HG03520 (cell line): ENCODE measurements at regions not wholly inside any gene's neighbourhood (a gene's known extent, or its start where the extent isn't known, plus 50 kb on each side); places are given as distances from the start of the nearest gene placed in this dataset.
"Not testable (repeated sequence)": the region's sequence is repeated elsewhere in the genome, so short reads cannot be mapped to it uniquely, and the experiment has no call there.

ENCODE experiments used
- ATAC-seq: cut with Tn5 transposase; IDR thresholded peaks from one replicate; pipeline ENCODE4 v1.9.1; 2021; ENCODE audit warnings: mild to moderate bottlenecking, moderate library complexity; ENCODE audit not compliant: unreplicated experiment

GRCh38 chr6:93703431-93703830 lies 284.1 kb upstream of the EPHA7 start:
- no peak for ATAC-seq

- ATAC-seq, result no peak
These were observed 282.2 kb upstream of the EPHA7 start for GRCh38 chr6:93701526-93701925.

- no peak for ATAC-seq
These were observed 266.1 kb upstream of the EPHA7 start for GRCh38 chr6:93685494-93685893.

GRCh38 chr6:93684339-93684738 lies 265.0 kb upstream of the EPHA7 start:
- no peak for ATAC-seq

- ATAC-seq, result no peak
These were observed 260.5 kb upstream of the EPHA7 start for GRCh38 chr6:93679836-93680235.

- no peak for ATAC-seq
These were observed 259.6 kb upstream of the EPHA7 start for GRCh38 chr6:93678841-93679454.

GRCh38 chr6:93677264-93677965 lies 258.1 kb upstream of the EPHA7 start:
- no peak for ATAC-seq

GRCh38 chr6:93676581-93676980 lies 257.2 kb upstream of the EPHA7 start:
- no peak for ATAC-seq

- no peak for ATAC-seq
These were observed 256.6 kb upstream of the EPHA7 start for GRCh38 chr6:93675856-93676417.

GRCh38 chr6:93663111-93663510 lies 243.8 kb upstream of the EPHA7 start:
- ATAC-seq, result no peak

GRCh38 chr6:93654548-93654947 lies 235.2 kb upstream of the EPHA7 start:
- ATAC-seq, result no peak

- ATAC-seq, result no peak
These were observed 225.3 kb upstream of the EPHA7 start for GRCh38 chr6:93644611-93645010.

GRCh38 chr6:93639126-93639525 lies 219.8 kb upstream of the EPHA7 start:
- ATAC-seq, result no peak

GRCh38 chr6:93636987-93637664 lies 217.8 kb upstream of the EPHA7 start:
- not testable (repeated sequence) for ATAC-seq

- ATAC-seq, result no peak
These were observed 205.0 kb upstream of the EPHA7 start for GRCh38 chr6:93624408-93624807.

GRCh38 chr6:93621442-93621841 lies 202.1 kb upstream of the EPHA7 start:
- no peak for ATAC-seq

GRCh38 chr6:93604951-93605350 lies 185.6 kb upstream of the EPHA7 start:
- no peak for ATAC-seq

GRCh38 chr6:93592417-93592816 lies 173.1 kb upstream of the EPHA7 start:
- no peak for ATAC-seq

GRCh38 chr6:93586306-93586705 lies 166.9 kb upstream of the EPHA7 start:
- ATAC-seq, result no peak

- no peak for ATAC-seq
These were observed 164.9 kb upstream of the EPHA7 start for GRCh38 chr6:93584300-93584699.

GRCh38 chr6:93581371-93581770 lies 162.0 kb upstream of the EPHA7 start:
- ATAC-seq, result no peak

GRCh38 chr6:93580446-93580845 lies 161.1 kb upstream of the EPHA7 start:
- ATAC-seq, result no peak
